ENCODE measurements at regions not wholly inside any gene's neighbourhood (a gene's known extent, or its start where the extent isn't known, plus 50 kb on each side); places are given as distances from the start of the nearest gene placed in this dataset.
A peak's percentile ranks its signal among the peaks of the same experiment; 100 is the strongest.

DNA sequence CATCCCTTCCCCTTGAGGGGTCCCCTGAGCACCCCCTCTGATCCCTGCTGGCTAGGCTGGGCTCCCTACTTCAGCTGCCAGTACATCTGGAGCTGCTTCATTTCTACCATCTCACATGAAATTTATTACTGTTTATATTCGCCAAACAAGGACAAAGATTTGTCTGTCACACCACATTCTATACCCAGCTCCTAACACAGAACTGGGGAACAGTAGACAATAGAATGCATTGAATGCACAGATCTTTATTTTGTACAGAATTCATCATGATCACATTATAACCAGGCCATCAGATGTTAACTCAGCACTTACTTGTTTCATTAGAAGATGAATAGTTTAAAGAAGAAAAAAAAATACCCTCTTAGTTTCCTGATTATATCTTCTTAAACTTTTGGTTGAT lies 159.4 kb downstream of the KLF5 start:
- H3K4me1 ChIP-seq (ENCODE audit: control insufficient read depth, insufficient read depth, low read length, poor library complexity, severe bottlenecking): no peaks in the 10 kb centered on the region
- Mint-ChIP-seq H3K27ac (no peak overlapping the region), H3K36me3 (no peaks in the 10 kb centered on the region), H3K9me3 (no peaks in the 10 kb centered on the region), H3K4me3 (no peak overlapping the region), H3K27me3 (peaks cover 11% of the 10 kb centered on the region), H3K4me1 (no peaks in the 10 kb centered on the region)
- peaks cover 3% of the 10 kb centered on the region for H3K27me3 ChIP-seq (ENCODE audit: control insufficient read depth, insufficient read depth, low read length)
- H3K36me3 ChIP-seq (ENCODE audit: control insufficient read depth, insufficient read depth, low read length): no peaks in the 10 kb centered on the region
- ATAC-seq (ENCODE audit: low read depth in 2 of 2) (no peak), DNase-seq (no peak)
- H3K9me3 ChIP-seq (ENCODE audit: control insufficient read depth in 2 of 2, low read length in 2 of 2): no peaks in the 10 kb centered on the region
- H3K4me3 ChIP-seq (ENCODE audit: low read depth, low read length): no peak overlapping the region
- no peak overlapping the region for H3K27ac ChIP-seq (ENCODE audit: insufficient read depth, low read length, poor library complexity, severe bottlenecking)

DNA sequence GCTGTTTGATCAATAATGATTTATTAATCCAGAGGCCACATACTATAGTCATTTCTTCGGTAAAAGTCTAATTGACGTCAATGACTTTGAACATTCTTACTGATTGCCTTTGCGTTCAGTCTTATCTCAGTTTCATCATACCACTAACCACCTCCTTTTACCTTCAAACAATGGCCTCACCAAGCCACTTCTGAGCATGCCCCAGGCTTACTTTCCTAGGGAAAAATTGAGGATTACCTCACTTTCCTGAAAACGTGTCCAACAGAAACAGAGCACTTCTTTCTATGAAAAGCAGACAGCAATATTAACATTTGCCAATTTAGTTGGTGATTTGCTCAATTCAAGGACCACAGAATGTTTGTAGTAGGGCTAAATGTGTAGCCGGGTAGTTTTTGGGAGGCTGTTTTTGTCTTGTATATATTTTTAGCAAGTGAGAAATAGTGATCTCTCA lies 157.6 kb downstream of the KLF5 start:
- no peaks in the 10 kb centered on the region for H3K9me3 Mint-ChIP-seq
- Histone ChIP-seq H3K27me3 (ENCODE audit: control insufficient read depth, insufficient read depth, low read length) (peaks cover 3% of the 10 kb centered on the region), H3K36me3 (ENCODE audit: control insufficient read depth, insufficient read depth, low read length) (no peaks in the 10 kb centered on the region), H3K9me3 (ENCODE audit: control insufficient read depth in 2 of 2, low read length in 2 of 2) (no peaks in the 10 kb centered on the region), H3K4me1 (ENCODE audit: control insufficient read depth, insufficient read depth, low read length, poor library complexity, severe bottlenecking) (no peaks in the 10 kb centered on the region), H3K27ac (ENCODE audit: insufficient read depth, low read length, poor library complexity, severe bottlenecking) (no peak overlapping the region), H3K4me3 (ENCODE audit: low read depth, low read length) (no peak overlapping the region)
- no peak overlapping the region for H3K4me3 Mint-ChIP-seq
- no peaks in the 10 kb centered on the region for H3K36me3 Mint-ChIP-seq
- peak overlapping the region in 1 of 3 donors; percentile 64 for H3K27ac Mint-ChIP-seq
- no peaks in the 10 kb centered on the region for H3K4me1 Mint-ChIP-seq
- ATAC-seq (ENCODE audit: low read depth in 2 of 2) (no peak), DNase-seq (no peak)
- H3K27me3 Mint-ChIP-seq: peaks cover 11% of the 10 kb centered on the region

GRCh38 chr13:73215823-73216222 lies 157.0 kb downstream of the KLF5 start:
- H3K27me3 Mint-ChIP-seq: peaks cover 16% of the 10 kb centered on the region
- ATAC-seq (ENCODE audit: low read depth in 2 of 2) (no peak), DNase-seq (no peak)
- H3K36me3 Mint-ChIP-seq: no peaks in the 10 kb centered on the region
- no peaks in the 10 kb centered on the region for H3K9me3 Mint-ChIP-seq
- H3K4me3 ChIP-seq (ENCODE audit: low read depth, low read length): no peak overlapping the region
- H3K27me3 ChIP-seq (ENCODE audit: control insufficient read depth, insufficient read depth, low read length): peaks cover 3% of the 10 kb centered on the region
- H3K4me1 ChIP-seq (ENCODE audit: control insufficient read depth, insufficient read depth, low read length, poor library complexity, severe bottlenecking): no peaks in the 10 kb centered on the region
- no peaks in the 10 kb centered on the region for H3K4me1 Mint-ChIP-seq
- H3K4me3 Mint-ChIP-seq: no peak overlapping the region
- H3K9me3 ChIP-seq (ENCODE audit: control insufficient read depth in 2 of 2, low read length in 2 of 2): no peaks in the 10 kb centered on the region
- H3K27ac Mint-ChIP-seq: no peak overlapping the region
- H3K27ac ChIP-seq (ENCODE audit: insufficient read depth, low read length, poor library complexity, severe bottlenecking): no peak overlapping the region
- no peaks in the 10 kb centered on the region for H3K36me3 ChIP-seq (ENCODE audit: control insufficient read depth, insufficient read depth, low read length)

GRCh38 chr13:73212482-73212881 lies 153.7 kb downstream of the KLF5 start:
- H3K4me1 Mint-ChIP-seq: no peaks in the 10 kb centered on the region
- no peak overlapping the region for H3K27ac Mint-ChIP-seq
- no peak overlapping the region for H3K27ac ChIP-seq (ENCODE audit: insufficient read depth, low read length, poor library complexity, severe bottlenecking)
- no peaks in the 10 kb centered on the region for H3K36me3 Mint-ChIP-seq
- ATAC-seq (ENCODE audit: low read depth in 2 of 2) (no peak), DNase-seq (no peak)
- H3K4me3 Mint-ChIP-seq: no peak overlapping the region
- H3K4me1 ChIP-seq (ENCODE audit: control insufficient read depth, insufficient read depth, low read length, poor library complexity, severe bottlenecking): no peaks in the 10 kb centered on the region
- no peaks in the 10 kb centered on the region for H3K27me3 ChIP-seq (ENCODE audit: control insufficient read depth, insufficient read depth, low read length)
- no peaks in the 10 kb centered on the region for H3K9me3 ChIP-seq (ENCODE audit: control insufficient read depth in 2 of 2, low read length in 2 of 2)
- H3K36me3 ChIP-seq (ENCODE audit: control insufficient read depth, insufficient read depth, low read length): no peaks in the 10 kb centered on the region
- H3K4me3 ChIP-seq (ENCODE audit: low read depth, low read length): no peak overlapping the region
- H3K9me3 Mint-ChIP-seq: peaks cover 0 to 1% (median 0%) of the 10 kb centered on the region in 7 donors
- H3K27me3 Mint-ChIP-seq: peaks cover 16% of the 10 kb centered on the region

- Histone ChIP-seq H3K27me3 (ENCODE audit: control insufficient read depth, insufficient read depth, low read length) (no peaks in the 10 kb centered on the region), H3K27ac (ENCODE audit: insufficient read depth, low read length, poor library complexity, severe bottlenecking) (no peak overlapping the region), H3K4me3 (ENCODE audit: low read depth, low read length) (no peak overlapping the region), H3K9me3 (ENCODE audit: control insufficient read depth in 2 of 2, low read length in 2 of 2) (no peaks in the 10 kb centered on the region), H3K4me1 (ENCODE audit: control insufficient read depth, insufficient read depth, low read length, poor library complexity, severe bottlenecking) (no peaks in the 10 kb centered on the region), H3K36me3 (ENCODE audit: control insufficient read depth, insufficient read depth, low read length) (no peaks in the 10 kb centered on the region)
- H3K27ac Mint-ChIP-seq: no peak overlapping the region
- ATAC-seq (ENCODE audit: low read depth in 2 of 2) (no peak), DNase-seq (no peak)
- H3K9me3 Mint-ChIP-seq: peaks cover 0 to 3% (median 0%) of the 10 kb centered on the region in 7 donors
- H3K4me3 Mint-ChIP-seq: no peak overlapping the region
- no peaks in the 10 kb centered on the region for H3K4me1 Mint-ChIP-seq
- peaks cover 16% of the 10 kb centered on the region for H3K27me3 Mint-ChIP-seq
- no peaks in the 10 kb centered on the region for H3K36me3 Mint-ChIP-seq
These were observed 151.5 kb downstream of the KLF5 start for GRCh38 chr13:73210218-73210883.

GRCh38 chr13:73204952-73205351 lies 146.1 kb downstream of the KLF5 start:
- Mint-ChIP-seq H3K4me3 (no peak overlapping the region), H3K27ac (no peak overlapping the region), H3K36me3 (no peaks in the 10 kb centered on the region), H3K9me3 (peaks cover 0 to 3% (median 0%) of the 10 kb centered on the region in 7 donors), H3K27me3 (no peaks in the 10 kb centered on the region), H3K4me1 (no peaks in the 10 kb centered on the region)
- Histone ChIP-seq H3K27me3 (ENCODE audit: control insufficient read depth, insufficient read depth, low read length) (no peaks in the 10 kb centered on the region), H3K4me1 (ENCODE audit: control insufficient read depth, insufficient read depth, low read length, poor library complexity, severe bottlenecking) (no peaks in the 10 kb centered on the region), H3K27ac (ENCODE audit: insufficient read depth, low read length, poor library complexity, severe bottlenecking) (no peak overlapping the region), H3K9me3 (ENCODE audit: control insufficient read depth in 2 of 2, low read length in 2 of 2) (no peaks in the 10 kb centered on the region), H3K4me3 (ENCODE audit: low read depth, low read length) (no peak overlapping the region), H3K36me3 (ENCODE audit: control insufficient read depth, insufficient read depth, low read length) (no peaks in the 10 kb centered on the region)
- no peak for DNase-seq
- ATAC-seq (ENCODE audit: low read depth in 2 of 2): no peak

GRCh38 chr13:73201626-73202025 lies 142.8 kb downstream of the KLF5 start:
- no peaks in the 10 kb centered on the region for H3K9me3 ChIP-seq (ENCODE audit: control insufficient read depth in 2 of 2, low read length in 2 of 2)
- H3K36me3 ChIP-seq (ENCODE audit: control insufficient read depth, insufficient read depth, low read length): no peaks in the 10 kb centered on the region
- DNase-seq (no peak), ATAC-seq (ENCODE audit: low read depth in 2 of 2) (no peak)
- H3K27me3 ChIP-seq (ENCODE audit: control insufficient read depth, insufficient read depth, low read length): no peaks in the 10 kb centered on the region
- H3K4me1 ChIP-seq (ENCODE audit: control insufficient read depth, insufficient read depth, low read length, poor library complexity, severe bottlenecking): no peaks in the 10 kb centered on the region
- Mint-ChIP-seq H3K36me3 (no peaks in the 10 kb centered on the region), H3K4me1 (no peaks in the 10 kb centered on the region), H3K4me3 (no peak overlapping the region), H3K9me3 (peaks cover 0 to 3% (median 0%) of the 10 kb centered on the region in 7 donors), H3K27me3 (peaks cover 4% of the 10 kb centered on the region), H3K27ac (no peak overlapping the region)
- no peak overlapping the region for H3K4me3 ChIP-seq (ENCODE audit: low read depth, low read length)
- H3K27ac ChIP-seq (ENCODE audit: insufficient read depth, low read length, poor library complexity, severe bottlenecking): no peak overlapping the region

- Histone ChIP-seq H3K27ac (ENCODE audit: insufficient read depth, low read length, poor library complexity, severe bottlenecking) (no peak overlapping the region), H3K27me3 (ENCODE audit: control insufficient read depth, insufficient read depth, low read length) (no peaks in the 10 kb centered on the region), H3K36me3 (ENCODE audit: control insufficient read depth, insufficient read depth, low read length) (no peaks in the 10 kb centered on the region), H3K4me3 (ENCODE audit: low read depth, low read length) (no peak overlapping the region), H3K9me3 (ENCODE audit: control insufficient read depth in 2 of 2, low read length in 2 of 2) (no peaks in the 10 kb centered on the region), H3K4me1 (ENCODE audit: control insufficient read depth, insufficient read depth, low read length, poor library complexity, severe bottlenecking) (no peaks in the 10 kb centered on the region)
- H3K27me3 Mint-ChIP-seq: peaks cover 4% of the 10 kb centered on the region
- no peak overlapping the region for H3K27ac Mint-ChIP-seq
- DNase-seq (no peak), ATAC-seq (ENCODE audit: low read depth in 2 of 2) (no peak)
- H3K4me3 Mint-ChIP-seq: no peak overlapping the region
- H3K4me1 Mint-ChIP-seq: no peaks in the 10 kb centered on the region
- peaks cover 0 to 8% (median 0%) of the 10 kb centered on the region in 7 donors for H3K9me3 Mint-ChIP-seq
- H3K36me3 Mint-ChIP-seq: no peaks in the 10 kb centered on the region
These were observed 140.2 kb downstream of the KLF5 start for GRCh38 chr13:73198991-73199411.

Data from CD4-positive, CD25-positive, alpha-beta regulatory T cell (primary cell).